ENCODE measurements at regions not wholly inside any gene's neighbourhood (a gene's known extent, or its start where the extent isn't known, plus 50 kb on each side); places are given as distances from the start of the nearest gene placed in this dataset.
"Not testable (repeated sequence)": the region's sequence is repeated elsewhere in the genome, so short reads cannot be mapped to it uniquely, and the experiment has no call there.

- DNase-seq: no peak
These were observed 987.0 kb downstream of the HACE1 start for GRCh38 chr6:103872678-103873077.

- no peak for DNase-seq
These were observed 987.5 kb downstream of the HACE1 start for GRCh38 chr6:103872233-103872632.

GRCh38 chr6:103870970-103871369 is 988.7 kb downstream of the HACE1 start:
- no peak for DNase-seq

GRCh38 chr6:103862297-103862696 is 997.4 kb downstream of the HACE1 start:
- no peak for DNase-seq

- no peak for DNase-seq
These were observed 1001.7 kb downstream of the HACE1 start for GRCh38 chr6:103858003-103858402.

GRCh38 chr6:103855750-103856149 is 1004.0 kb downstream of the HACE1 start:
- no peak for DNase-seq

- no peak for DNase-seq
These were observed 1005.7 kb downstream of the HACE1 start for GRCh38 chr6:103854059-103854458.

- no peak for DNase-seq
These were observed 1021.3 kb downstream of the HACE1 start for GRCh38 chr6:103838457-103838856.

GRCh38 chr6:103826209-103826608 is 1033.5 kb downstream of the HACE1 start:
- DNase-seq: no peak

GRCh38 chr6:103820148-103820547 is 1039.6 kb downstream of the HACE1 start:
- no peak for DNase-seq

GRCh38 chr6:103819509-103819908 is 1040.2 kb downstream of the HACE1 start:
- DNase-seq: no peak

- no peak for DNase-seq
These were observed 1046.7 kb downstream of the HACE1 start for GRCh38 chr6:103812970-103813369.

GRCh38 chr6:103801901-103802479 is 1057.7 kb downstream of the HACE1 start:
- DNase-seq: not testable (repeated sequence)

- no peak for DNase-seq
These were observed 1059.6 kb downstream of the HACE1 start for GRCh38 chr6:103799971-103800670.

- no peak for DNase-seq
These were observed 1061.6 kb downstream of the HACE1 start for GRCh38 chr6:103798166-103798565.

GRCh38 chr6:103797738-103798137 is 1062.0 kb downstream of the HACE1 start:
- DNase-seq: no peak

- no peak for DNase-seq
These were observed 1068.3 kb downstream of the HACE1 start for GRCh38 chr6:103791458-103791857.

GRCh38 chr6:103784117-103784516 is 1075.6 kb downstream of the HACE1 start:
- DNase-seq: no peak

GRCh38 chr6:103783329-103783728 is 1076.4 kb downstream of the HACE1 start:
- DNase-seq: no peak

- DNase-seq: no peak
These were observed 1090.3 kb downstream of the HACE1 start for GRCh38 chr6:103769431-103769830.

GRCh38 chr6:103750603-103751002 is 1109.1 kb downstream of the HACE1 start:
- no peak for DNase-seq

- DNase-seq: no peak
These were observed 1125.7 kb downstream of the HACE1 start for GRCh38 chr6:103734016-103734415.

GRCh38 chr6:103729658-103730057 is 1130.1 kb downstream of the HACE1 start:
- DNase-seq: no peak

- no peak for DNase-seq
These were observed 1136.0 kb downstream of the HACE1 start for GRCh38 chr6:103723438-103724322.

Measured in MV-4-11 (cell line).